Loucy (cell line): ENCODE measurements at regions not wholly inside any gene's neighbourhood (a gene's known extent, or its start where the extent isn't known, plus 50 kb on each side); places are given as distances from the start of the nearest gene placed in this dataset.

Source experiments
- H2AFZ ChIP-seq: fragments of 200-600 bp; sonication (generic); 2 replicates; pipeline ENCODE4 v1.6.0; 2016; ENCODE audit warnings: antibody characterized with exemption, mild to moderate bottlenecking, low read length, moderate library complexity
- H3F3A ChIP-seq: fragments of 200-600 bp; 2 replicates; pipeline ENCODE4 v1.6.0; 2016; ENCODE audit warnings: antibody characterized with exemption, low read depth, mild to moderate bottlenecking
- H3K27me3 ChIP-seq: fragments of 200-600 bp; sonication (generic); 2 replicates; pipeline ENCODE4 v1.6.1; 2014; ENCODE audit warnings: low read length, mild to moderate bottlenecking; ENCODE audit not compliant: insufficient read depth, poor library complexity, severe bottlenecking
- H3K36me3 ChIP-seq: fragments of 200-600 bp; sonication (generic); 2 replicates; pipeline ENCODE4 v1.6.1; 2016; ENCODE audit warnings: low read length; ENCODE audit not compliant: insufficient read depth
- H3K4me1 ChIP-seq: fragments of 200-600 bp; sonication (generic); 2 replicates; pipeline ENCODE4 v1.5.1; 2014; ENCODE audit warnings: low read length, mild to moderate bottlenecking; ENCODE audit not compliant: insufficient read depth, poor library complexity, severe bottlenecking
- H3K4me2 ChIP-seq: fragments of 200-600 bp; sonication (generic); 2 replicates; pipeline ENCODE4 v1.6.0; 2014; ENCODE audit warnings: antibody characterized with exemption, low read length, low read depth, mild to moderate bottlenecking; ENCODE audit not compliant: poor library complexity, severe bottlenecking
- H3K4me3 ChIP-seq: fragments of 200-600 bp; sonication (generic); 2 replicates; pipeline ENCODE4 v1.5.1; 2014; ENCODE audit warnings: low read length, mild to moderate bottlenecking, mixed read lengths; ENCODE audit not compliant: poor library complexity, severe bottlenecking
- H3K79me2 ChIP-seq: fragments of 200-600 bp; sonication (generic); 2 replicates; pipeline ENCODE4 v1.6.1; 2014; ENCODE audit warnings: low read length; ENCODE audit not compliant: insufficient read depth
- H3K9ac ChIP-seq: fragments of 200-600 bp; sonication (generic); 2 replicates; pipeline ENCODE4 v1.6.0; 2014; ENCODE audit warnings: mild to moderate bottlenecking, low read depth, low read length, moderate library complexity; ENCODE audit not compliant: poor library complexity, severe bottlenecking
- H3K9me2 ChIP-seq: fragments of 200-600 bp; sonication (generic); replicated peaks from 2 replicates; pipeline ENCODE4 v1.6.1; 2016; ENCODE audit warnings: low read depth, low read length, mixed read lengths
- H3K9me3 ChIP-seq: fragments of 200-600 bp; sonication (generic); 2 replicates; pipeline ENCODE4 v1.6.1; 2014; ENCODE audit warnings: mild to moderate bottlenecking, antibody characterized with exemption, low read length, low read depth; ENCODE audit not compliant: insufficient read depth
- H4K20me1 ChIP-seq: fragments of 200-600 bp; sonication (generic); 2 replicates; pipeline ENCODE4 v1.6.0; 2014; ENCODE audit warnings: antibody characterized with exemption, low read length, mild to moderate bottlenecking; ENCODE audit not compliant: insufficient read depth, poor library complexity, severe bottlenecking
- EZH2phosphoT487 ChIP-seq: fragments of 200-600 bp; IDR thresholded peaks from 2 replicates; pipeline ENCODE4 v1.6.1; 2018; ENCODE audit warnings: antibody characterized with exemption, mild to moderate bottlenecking, moderate library complexity, borderline replicate concordance
- TF ChIP-seq, protein P1 (sequence below): fragments of 200-600 bp; sonication (generic); conservative IDR thresholded peaks from 2 replicates; pipeline ENCODE4 v1.5.1; 2014; ENCODE audit warnings: mild to moderate bottlenecking, antibody characterized with exemption, low read length

DNA sequence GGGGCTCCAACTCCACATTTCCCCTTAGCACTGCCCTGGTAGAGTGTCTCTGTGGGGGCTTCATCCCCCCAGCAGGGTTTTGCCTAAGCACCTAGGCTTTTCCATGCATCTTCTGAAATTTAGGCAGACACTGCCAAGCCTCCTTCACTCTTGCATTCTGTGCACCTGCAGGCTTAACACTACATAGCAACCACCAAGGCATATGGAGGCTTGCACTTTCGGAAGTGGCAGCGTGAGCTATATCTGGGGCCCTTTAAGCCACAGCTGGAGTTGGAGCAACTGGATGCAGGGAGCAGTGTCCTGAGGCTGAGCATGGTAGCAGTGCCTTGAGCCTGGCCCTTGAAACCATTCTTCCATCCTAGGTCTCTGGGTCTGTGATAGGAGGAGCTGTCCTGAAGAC, 214.8 kb upstream of the RPL34 start:
- Histone ChIP-seq H3K27me3 (no peaks in the 10 kb centered on the region), H3K36me3 (no peaks in the 10 kb centered on the region), H4K20me1 (no peaks in the 10 kb centered on the region), H3K4me2 (no peak overlapping the region), H3K9me2 (no peaks in the 10 kb centered on the region), H2AFZ (no peak overlapping the region), H3K9ac (no peak overlapping the region), H3F3A (no peaks in the 10 kb centered on the region), H3K9me3 (peaks cover 7% of the 10 kb centered on the region; the same call in 1 of the 2 replicates), H3K4me3 (no peak overlapping the region), H3K79me2 (no peaks in the 10 kb centered on the region), H3K4me1 (no peaks in the 10 kb centered on the region)
- no peak for TF ChIP-seq EZH2phosphoT487
- TF ChIP-seq, protein P1, sequence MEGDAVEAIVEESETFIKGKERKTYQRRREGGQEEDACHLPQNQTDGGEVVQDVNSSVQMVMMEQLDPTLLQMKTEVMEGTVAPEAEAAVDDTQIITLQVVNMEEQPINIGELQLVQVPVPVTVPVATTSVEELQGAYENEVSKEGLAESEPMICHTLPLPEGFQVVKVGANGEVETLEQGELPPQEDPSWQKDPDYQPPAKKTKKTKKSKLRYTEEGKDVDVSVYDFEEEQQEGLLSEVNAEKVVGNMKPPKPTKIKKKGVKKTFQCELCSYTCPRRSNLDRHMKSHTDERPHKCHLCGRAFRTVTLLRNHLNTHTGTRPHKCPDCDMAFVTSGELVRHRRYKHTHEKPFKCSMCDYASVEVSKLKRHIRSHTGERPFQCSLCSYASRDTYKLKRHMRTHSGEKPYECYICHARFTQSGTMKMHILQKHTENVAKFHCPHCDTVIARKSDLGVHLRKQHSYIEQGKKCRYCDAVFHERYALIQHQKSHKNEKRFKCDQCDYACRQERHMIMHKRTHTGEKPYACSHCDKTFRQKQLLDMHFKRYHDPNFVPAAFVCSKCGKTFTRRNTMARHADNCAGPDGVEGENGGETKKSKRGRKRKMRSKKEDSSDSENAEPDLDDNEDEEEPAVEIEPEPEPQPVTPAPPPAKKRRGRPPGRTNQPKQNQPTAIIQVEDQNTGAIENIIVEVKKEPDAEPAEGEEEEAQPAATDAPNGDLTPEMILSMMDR = no peak

GRCh38 chr4:108400309-108400708, 220.1 kb upstream of the RPL34 start:
- no peak overlapping the region for H2AFZ ChIP-seq
- H3K4me1 ChIP-seq = peaks cover 26% of the 10 kb centered on the region
- no peak overlapping the region for H3K4me3 ChIP-seq
- H3F3A ChIP-seq = no peaks in the 10 kb centered on the region
- no peaks in the 10 kb centered on the region for H3K9me3 ChIP-seq
- no peaks in the 10 kb centered on the region for H3K36me3 ChIP-seq
- H3K79me2 ChIP-seq = no peaks in the 10 kb centered on the region
- no peaks in the 10 kb centered on the region for H3K9me2 ChIP-seq
- H4K20me1 ChIP-seq = no peaks in the 10 kb centered on the region
- no peak overlapping the region for H3K4me2 ChIP-seq
- TF ChIP-seq, protein P1 = no peak
- no peak for TF ChIP-seq EZH2phosphoT487
- no peaks in the 10 kb centered on the region for H3K27me3 ChIP-seq
- no peak overlapping the region for H3K9ac ChIP-seq

GRCh38 chr4:108399610-108400265, 220.6 kb upstream of the RPL34 start:
- H3K9me3 ChIP-seq = no peaks in the 10 kb centered on the region
- H4K20me1 ChIP-seq = no peaks in the 10 kb centered on the region
- no peaks in the 10 kb centered on the region for H3F3A ChIP-seq
- TF ChIP-seq EZH2phosphoT487 = no peak
- TF ChIP-seq, protein P1 = no peak
- H3K27me3 ChIP-seq = no peaks in the 10 kb centered on the region
- no peaks in the 10 kb centered on the region for H3K9me2 ChIP-seq
- no peaks in the 10 kb centered on the region for H3K36me3 ChIP-seq
- no peak overlapping the region for H2AFZ ChIP-seq
- no peak overlapping the region for H3K4me2 ChIP-seq
- peaks cover 31% of the 10 kb centered on the region for H3K4me1 ChIP-seq
- no peak overlapping the region for H3K4me3 ChIP-seq
- no peak overlapping the region for H3K9ac ChIP-seq
- no peaks in the 10 kb centered on the region for H3K79me2 ChIP-seq
